Suppressor macrophage treated with lipopolysaccharide for 1 hour (primary cell): ENCODE measurements at regions not wholly inside any gene's neighbourhood (a gene's known extent, or its start where the extent isn't known, plus 50 kb on each side); places are given as distances from the start of the nearest gene placed in this dataset.
"Not testable (repeated sequence)": the region's sequence is repeated elsewhere in the genome, so short reads cannot be mapped to it uniquely, and the experiment has no call there.

Experiments
- DNase-seq, 3 donors: peaks; one replicate each; pipeline ENCODE4 v3.0.0-alpha.2; 2020 to 2022

GRCh38 chr9:104276709-104277245 is 182.7 kb downstream of the SMC2 start:
- no peak for DNase-seq

GRCh38 chr9:104278929-104279496 is 184.9 kb downstream of the SMC2 start:
- no peak for DNase-seq

- DNase-seq: no peak
Observed at GRCh38 chr9:104279535-104280177, 185.5 kb downstream of the SMC2 start.

- DNase-seq: no peak
Observed at GRCh38 chr9:104280178-104280560, 186.1 kb downstream of the SMC2 start.

- DNase-seq: no peak
Observed at GRCh38 chr9:104280711-104281110, 186.6 kb downstream of the SMC2 start.

- no peak for DNase-seq
Observed at GRCh38 chr9:104286187-104286586, 192.1 kb downstream of the SMC2 start.

- DNase-seq: no peak
Observed at GRCh38 chr9:104286799-104287198, 192.7 kb downstream of the SMC2 start.

- no peak for DNase-seq
Observed at GRCh38 chr9:104287253-104287878, 193.3 kb downstream of the SMC2 start.

- DNase-seq: no peak
Observed at GRCh38 chr9:104293877-104294276, 199.8 kb downstream of the SMC2 start.

GRCh38 chr9:104300124-104300523 is 203.9 kb upstream of the OR13F1 start:
- no peak for DNase-seq

- no peak for DNase-seq
Observed at GRCh38 chr9:104301755-104302154, 202.3 kb upstream of the OR13F1 start.

GRCh38 chr9:104302775-104303174 is 201.3 kb upstream of the OR13F1 start:
- DNase-seq: no peak

- no peak for DNase-seq
Observed at GRCh38 chr9:104304925-104305324, 199.1 kb upstream of the OR13F1 start.

GRCh38 chr9:104313396-104314110 is 190.5 kb upstream of the OR13F1 start:
- DNase-seq: no peak

- not testable (repeated sequence) for DNase-seq
Observed at GRCh38 chr9:104316201-104317009, 187.7 kb upstream of the OR13F1 start.

GRCh38 chr9:104319198-104319597 is 184.9 kb upstream of the OR13F1 start:
- no peak for DNase-seq

- no peak for DNase-seq
Observed at GRCh38 chr9:104319685-104320084, 184.4 kb upstream of the OR13F1 start.

GRCh38 chr9:104322596-104322995 is 181.5 kb upstream of the OR13F1 start:
- no peak for DNase-seq

- not testable (repeated sequence) for DNase-seq
Observed at GRCh38 chr9:104323967-104324694, 179.9 kb upstream of the OR13F1 start.

- DNase-seq: no peak
Observed at GRCh38 chr9:104326912-104327311, 177.2 kb upstream of the OR13F1 start.

- no peak for DNase-seq
Observed at GRCh38 chr9:104329245-104329644, 174.8 kb upstream of the OR13F1 start.

GRCh38 chr9:104330841-104331240 is 173.2 kb upstream of the OR13F1 start:
- no peak for DNase-seq
